ENCODE measurements at regions not wholly inside any gene's neighbourhood (a gene's known extent, or its start where the extent isn't known, plus 50 kb on each side); places are given as distances from the start of the nearest gene placed in this dataset.

GRCh38 chrX:122055979-122056715, 1008.7 kb downstream of the GLUD2 start:
- Histone ChIP-seq H3K79me2 (ENCODE audit: insufficient read depth, low read length) (no peaks in the 10 kb centered on the region), H2AFZ (ENCODE audit: low read depth, low read length, severe bottlenecking) (no peak overlapping the region), H3K9me2 (replicated peaks; ENCODE audit: insufficient read depth, low read length) (no peaks in the 10 kb centered on the region), H3K36me3 (ENCODE audit: low read length) (no peaks in the 10 kb centered on the region), H4K20me1 (ENCODE audit: low read depth, low read length) (no peaks in the 10 kb centered on the region), H3F3A (ENCODE audit: insufficient read depth) (no peaks in the 10 kb centered on the region), H3K9ac (ENCODE audit: low read length) (no peak overlapping the region), H3K27me3 (ENCODE audit: low read length) (no peaks in the 10 kb centered on the region), H3K27ac (ENCODE audit: low read depth, low read length) (no peak overlapping the region), H3K9me3 (ENCODE audit: insufficient read depth, low read length) (no peaks in the 10 kb centered on the region), H3K4me2 (ENCODE audit: low read depth, low read length, poor library complexity, severe bottlenecking) (no peak overlapping the region), H3K4me3 (ENCODE audit: insufficient read depth, low read length, poor library complexity, severe bottlenecking) (no peak overlapping the region)
- TF ChIP-seq EZH2phosphoT487 (conservative IDR thresholded peaks at IDR 0.05; ENCODE audit: low read length), result no peak
- no peak for TF ChIP-seq CTCF (IDR thresholded peaks at IDR 0.05; ENCODE audit: insufficient read depth, low read length, poor library complexity, severe bottlenecking)

GRCh38 chrX:122076241-122076640, 1028.8 kb downstream of the GLUD2 start:
- H3K9ac ChIP-seq (ENCODE audit: low read length), result no peak overlapping the region
- no peaks in the 10 kb centered on the region for H3K36me3 ChIP-seq (ENCODE audit: low read length)
- no peak for TF ChIP-seq EZH2phosphoT487 (conservative IDR thresholded peaks at IDR 0.05; ENCODE audit: low read length)
- TF ChIP-seq CTCF (IDR thresholded peaks at IDR 0.05; ENCODE audit: insufficient read depth, low read length, poor library complexity, severe bottlenecking), result no peak
- no peaks in the 10 kb centered on the region for H3F3A ChIP-seq (ENCODE audit: insufficient read depth)
- no peaks in the 10 kb centered on the region for H3K9me2 ChIP-seq (replicated peaks; ENCODE audit: insufficient read depth, low read length)
- H2AFZ ChIP-seq (ENCODE audit: low read depth, low read length, severe bottlenecking), result no peak overlapping the region
- H3K9me3 ChIP-seq (ENCODE audit: insufficient read depth, low read length), result no peaks in the 10 kb centered on the region
- H3K4me3 ChIP-seq (ENCODE audit: insufficient read depth, low read length, poor library complexity, severe bottlenecking), result no peak overlapping the region
- H3K4me2 ChIP-seq (ENCODE audit: low read depth, low read length, poor library complexity, severe bottlenecking), result no peak overlapping the region
- H3K27ac ChIP-seq (ENCODE audit: low read depth, low read length), result no peak overlapping the region
- no peaks in the 10 kb centered on the region for H3K27me3 ChIP-seq (ENCODE audit: low read length)
- H4K20me1 ChIP-seq (ENCODE audit: low read depth, low read length), result no peaks in the 10 kb centered on the region
- no peaks in the 10 kb centered on the region for H3K79me2 ChIP-seq (ENCODE audit: insufficient read depth, low read length)

- Histone ChIP-seq H4K20me1 (ENCODE audit: low read depth, low read length) (no peaks in the 10 kb centered on the region), H3K27me3 (ENCODE audit: low read length) (no peaks in the 10 kb centered on the region), H3K4me2 (ENCODE audit: low read depth, low read length, poor library complexity, severe bottlenecking) (no peak overlapping the region), H3K79me2 (ENCODE audit: insufficient read depth, low read length) (no peaks in the 10 kb centered on the region), H3K9ac (ENCODE audit: low read length) (no peak overlapping the region), H3K9me2 (replicated peaks; ENCODE audit: insufficient read depth, low read length) (no peaks in the 10 kb centered on the region), H3K27ac (ENCODE audit: low read depth, low read length) (no peak overlapping the region), H3K36me3 (ENCODE audit: low read length) (no peaks in the 10 kb centered on the region), H3K4me3 (ENCODE audit: insufficient read depth, low read length, poor library complexity, severe bottlenecking) (no peak overlapping the region), H3F3A (ENCODE audit: insufficient read depth) (no peaks in the 10 kb centered on the region), H3K9me3 (ENCODE audit: insufficient read depth, low read length) (no peaks in the 10 kb centered on the region), H2AFZ (ENCODE audit: low read depth, low read length, severe bottlenecking) (no peak overlapping the region)
- no peak for TF ChIP-seq EZH2phosphoT487 (conservative IDR thresholded peaks at IDR 0.05; ENCODE audit: low read length)
Measured at GRCh38 chrX:122078079-122078478, 1030.7 kb downstream of the GLUD2 start.

- H4K20me1 ChIP-seq (ENCODE audit: low read depth, low read length), result no peaks in the 10 kb centered on the region
- no peak overlapping the region for H3K4me3 ChIP-seq (ENCODE audit: insufficient read depth, low read length, poor library complexity, severe bottlenecking)
- H3K9me2 ChIP-seq (replicated peaks; ENCODE audit: insufficient read depth, low read length), result no peaks in the 10 kb centered on the region
- no peaks in the 10 kb centered on the region for H3K9me3 ChIP-seq (ENCODE audit: insufficient read depth, low read length)
- H2AFZ ChIP-seq (ENCODE audit: low read depth, low read length, severe bottlenecking), result no peak overlapping the region
- H3K27me3 ChIP-seq (ENCODE audit: low read length), result no peaks in the 10 kb centered on the region
- no peak overlapping the region for H3K4me2 ChIP-seq (ENCODE audit: low read depth, low read length, poor library complexity, severe bottlenecking)
- no peak overlapping the region for H3K27ac ChIP-seq (ENCODE audit: low read depth, low read length)
- H3K36me3 ChIP-seq (ENCODE audit: low read length), result no peaks in the 10 kb centered on the region
- TF ChIP-seq EZH2phosphoT487 (conservative IDR thresholded peaks at IDR 0.05; ENCODE audit: low read length), result no peak
- TF ChIP-seq CTCF (IDR thresholded peaks at IDR 0.05; ENCODE audit: insufficient read depth, low read length, poor library complexity, severe bottlenecking), result no peak
- H3K79me2 ChIP-seq (ENCODE audit: insufficient read depth, low read length), result no peaks in the 10 kb centered on the region
- no peaks in the 10 kb centered on the region for H3F3A ChIP-seq (ENCODE audit: insufficient read depth)
- H3K9ac ChIP-seq (ENCODE audit: low read length), result no peak overlapping the region
Measured at GRCh38 chrX:122087341-122087740, 1039.9 kb downstream of the GLUD2 start.
